ENCODE measurements at regions not wholly inside any gene's neighbourhood (a gene's known extent, or its start where the extent isn't known, plus 50 kb on each side); places are given as distances from the start of the nearest gene placed in this dataset.

DNA sequence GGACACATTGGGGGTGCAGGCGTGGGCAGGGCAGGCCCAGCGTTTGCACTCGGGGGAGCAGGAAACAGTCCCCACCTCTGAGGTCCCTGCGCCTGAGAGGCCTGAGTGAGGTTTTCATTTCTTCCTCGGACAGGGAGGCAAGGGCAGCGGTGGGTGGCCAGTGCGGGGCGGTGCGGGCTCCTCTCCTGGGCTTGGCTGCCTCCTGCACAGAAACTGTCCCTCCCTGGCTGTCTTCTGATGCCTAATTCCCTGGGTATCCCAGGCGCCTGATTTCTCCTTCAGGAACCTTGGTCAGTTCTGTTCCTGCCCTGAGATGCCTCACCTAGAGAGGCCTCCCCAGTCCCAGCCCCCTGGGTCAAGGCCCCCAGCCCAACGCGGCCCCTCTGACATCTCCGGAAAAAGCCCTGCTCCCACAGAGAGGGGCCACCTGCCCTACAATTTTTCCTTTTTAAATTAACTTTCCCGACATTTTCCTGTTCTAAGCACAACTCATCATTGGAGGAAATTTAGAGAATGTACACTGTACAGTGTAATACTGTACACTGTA is 260.3 kb downstream of the ADGRD1 start:
- TF ChIP-seq, protein P1, sequence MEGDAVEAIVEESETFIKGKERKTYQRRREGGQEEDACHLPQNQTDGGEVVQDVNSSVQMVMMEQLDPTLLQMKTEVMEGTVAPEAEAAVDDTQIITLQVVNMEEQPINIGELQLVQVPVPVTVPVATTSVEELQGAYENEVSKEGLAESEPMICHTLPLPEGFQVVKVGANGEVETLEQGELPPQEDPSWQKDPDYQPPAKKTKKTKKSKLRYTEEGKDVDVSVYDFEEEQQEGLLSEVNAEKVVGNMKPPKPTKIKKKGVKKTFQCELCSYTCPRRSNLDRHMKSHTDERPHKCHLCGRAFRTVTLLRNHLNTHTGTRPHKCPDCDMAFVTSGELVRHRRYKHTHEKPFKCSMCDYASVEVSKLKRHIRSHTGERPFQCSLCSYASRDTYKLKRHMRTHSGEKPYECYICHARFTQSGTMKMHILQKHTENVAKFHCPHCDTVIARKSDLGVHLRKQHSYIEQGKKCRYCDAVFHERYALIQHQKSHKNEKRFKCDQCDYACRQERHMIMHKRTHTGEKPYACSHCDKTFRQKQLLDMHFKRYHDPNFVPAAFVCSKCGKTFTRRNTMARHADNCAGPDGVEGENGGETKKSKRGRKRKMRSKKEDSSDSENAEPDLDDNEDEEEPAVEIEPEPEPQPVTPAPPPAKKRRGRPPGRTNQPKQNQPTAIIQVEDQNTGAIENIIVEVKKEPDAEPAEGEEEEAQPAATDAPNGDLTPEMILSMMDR (IDR thresholded peaks at IDR 0.05; ENCODE audit: control extremely low read depth in 1 of 3, insufficient read depth in 1 of 3, low read depth in 1 of 3, low read length in 3 of 3) = no peak
- TF ChIP-seq TEAD4 (IDR thresholded peaks at IDR 0.05; ENCODE audit: low read depth, low read length) (no peak), CHD2 (IDR thresholded peaks at IDR 0.05; ENCODE audit: low read length) (no peak), YY1 (IDR thresholded peaks at IDR 0.05; ENCODE audit: low read depth, low read length) (no peak), NRF1 (IDR thresholded peaks at IDR 0.05; ENCODE audit: low read depth, low read length) (no peak), POLR2A (IDR thresholded peaks at IDR 0.05; ENCODE audit: control extremely low read depth in 1 of 2, low read depth in 2 of 2, low read length in 2 of 2) (no peak), EZH2 (IDR thresholded peaks at IDR 0.05; ENCODE audit: low read depth, low read length, severe bottlenecking) (no peak), EP300 (IDR thresholded peaks at IDR 0.05; ENCODE audit: borderline replicate concordance in 1 of 2, low read depth in 2 of 2, low read length in 2 of 2) (no peak)

Measured in H1 (cell line).